GM19467 (cell line): ENCODE measurements at regions not wholly inside any gene's neighbourhood (a gene's known extent, or its start where the extent isn't known, plus 50 kb on each side); places are given as distances from the start of the nearest gene placed in this dataset.
"Not testable (repeated sequence)": the region's sequence is repeated elsewhere in the genome, so short reads cannot be mapped to it uniquely, and the experiment has no call there.

Source experiments
- ATAC-seq: cut with Tn5 transposase; IDR thresholded peaks from one replicate; pipeline ENCODE4 v1.9.1; 2021; ENCODE audit warnings: mild to moderate bottlenecking, moderate library complexity; ENCODE audit not compliant: unreplicated experiment

DNA sequence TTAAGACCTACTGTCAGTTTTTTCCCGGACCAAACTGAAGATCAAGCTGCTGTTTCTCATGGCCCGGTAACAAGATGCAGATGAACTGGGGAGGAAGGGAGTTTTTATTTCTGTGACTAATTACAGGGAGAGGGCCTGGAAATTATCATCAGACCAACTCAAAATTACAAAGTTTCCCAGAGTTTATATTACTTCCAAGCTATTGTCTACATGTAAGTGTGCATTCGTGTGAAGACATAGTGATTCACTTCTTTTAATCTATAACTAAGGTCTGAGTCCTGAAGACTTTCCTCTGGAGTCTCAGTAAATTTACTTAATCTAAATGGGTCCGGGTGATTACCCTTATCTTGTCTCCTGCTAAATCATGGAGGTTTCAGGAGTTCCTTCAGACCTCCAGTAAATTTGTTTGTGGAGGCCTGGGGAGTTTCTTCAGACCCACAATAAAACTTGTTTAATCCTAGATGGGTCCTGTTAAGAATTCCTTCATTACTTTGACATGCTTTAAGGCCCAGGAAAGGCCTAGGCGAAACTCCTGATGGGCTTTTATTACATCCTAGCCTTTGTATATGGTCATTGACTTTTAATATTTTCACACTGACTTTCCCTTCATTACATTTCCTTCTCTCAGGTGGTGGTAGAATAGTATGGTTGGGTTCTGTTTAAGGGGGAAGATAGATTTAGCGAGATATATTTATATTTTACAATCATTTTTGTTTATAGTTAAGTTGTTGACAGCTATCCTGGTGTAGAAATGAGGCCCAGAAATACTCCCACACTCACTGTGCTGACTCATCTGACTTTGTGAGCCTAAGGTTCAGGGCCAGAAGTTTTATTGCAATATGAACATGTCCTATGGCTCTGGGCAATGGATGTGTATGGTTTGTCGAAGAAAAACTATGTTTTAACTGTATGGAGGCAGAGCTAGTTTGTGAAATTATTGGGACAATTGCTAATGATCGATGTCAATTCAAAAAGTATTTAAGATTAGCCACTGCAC, 627.0 kb upstream of the FBXO33 start:
- ATAC-seq, result no peak

DNA sequence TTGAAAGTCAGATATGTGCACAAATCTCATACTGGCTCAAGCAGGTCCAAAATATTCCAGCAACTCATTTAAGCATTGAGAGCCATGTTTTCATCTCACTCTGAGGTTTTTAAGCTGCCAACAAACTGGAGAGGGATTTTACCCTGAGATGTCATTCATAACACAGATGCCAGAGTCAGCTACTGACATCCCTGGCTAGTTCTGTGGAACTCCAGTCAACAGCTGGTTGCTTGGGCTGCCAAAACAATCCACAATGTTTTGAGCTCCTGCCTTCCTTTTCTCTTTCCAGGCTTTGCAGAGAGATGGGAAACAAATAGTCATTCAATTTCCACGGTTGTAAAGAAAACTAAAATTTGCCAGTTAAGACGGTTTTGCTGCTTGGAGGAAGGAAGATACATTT, 621.2 kb upstream of the FBXO33 start:
- ATAC-seq, result no peak

DNA sequence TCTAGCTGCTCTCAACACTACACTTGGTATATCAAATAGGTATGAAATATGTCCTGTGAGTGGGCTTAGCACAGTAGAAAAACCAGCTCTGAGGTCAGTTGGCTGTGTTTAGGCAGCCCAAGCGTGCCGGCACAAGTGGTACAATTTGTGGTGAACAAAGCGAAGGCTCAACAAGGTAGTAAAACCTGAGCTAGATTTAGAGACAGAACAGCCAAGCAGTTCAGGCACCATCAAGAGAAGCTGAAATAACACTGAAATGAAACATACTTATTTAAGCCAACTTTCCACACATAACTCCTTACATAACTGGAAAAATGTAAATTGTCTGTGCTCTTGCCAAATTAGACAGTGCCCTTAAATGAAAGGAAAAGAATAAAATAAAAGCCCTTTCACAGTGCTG, 596.8 kb upstream of the FBXO33 start:
- ATAC-seq, result no peak

DNA sequence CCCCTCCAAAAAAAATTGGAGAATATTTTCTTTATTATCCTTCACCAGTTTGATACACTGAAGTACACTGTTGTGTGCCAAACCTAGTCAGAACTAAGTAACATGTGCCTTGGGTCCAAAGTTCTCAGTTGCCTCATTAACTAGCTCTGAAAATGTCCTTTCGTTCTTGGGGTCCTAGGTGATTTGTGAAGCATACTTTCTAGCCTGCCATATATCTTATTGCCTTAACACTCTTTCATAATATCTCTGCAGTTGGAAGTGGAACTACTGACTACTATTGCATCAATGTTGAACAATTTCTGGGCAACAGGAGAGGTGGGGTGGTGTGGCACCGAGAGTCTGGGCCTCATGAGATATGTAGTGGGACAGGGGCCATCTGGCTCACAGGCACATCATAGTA, 592.9 kb upstream of the FBXO33 start:
- no peak for ATAC-seq

DNA sequence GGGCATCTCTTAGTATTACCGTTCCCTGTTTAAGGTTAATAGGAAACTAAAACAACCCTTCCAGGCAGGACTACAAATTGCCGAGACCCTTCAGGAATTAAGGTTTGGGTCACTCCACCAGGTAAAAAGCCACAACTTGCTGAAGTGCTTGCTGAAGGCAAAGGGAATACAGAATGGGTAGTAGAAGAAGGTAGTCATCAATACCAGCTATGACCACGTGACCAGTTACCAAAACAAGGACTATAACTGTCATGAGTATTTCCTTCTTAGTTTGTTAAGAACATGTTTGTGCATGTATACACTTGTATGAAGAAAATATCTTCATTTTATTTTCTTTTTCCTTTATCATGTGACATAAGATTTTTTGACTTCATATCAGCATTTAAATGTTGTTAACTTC, 578.7 kb upstream of the FBXO33 start:
- no peak for ATAC-seq

DNA sequence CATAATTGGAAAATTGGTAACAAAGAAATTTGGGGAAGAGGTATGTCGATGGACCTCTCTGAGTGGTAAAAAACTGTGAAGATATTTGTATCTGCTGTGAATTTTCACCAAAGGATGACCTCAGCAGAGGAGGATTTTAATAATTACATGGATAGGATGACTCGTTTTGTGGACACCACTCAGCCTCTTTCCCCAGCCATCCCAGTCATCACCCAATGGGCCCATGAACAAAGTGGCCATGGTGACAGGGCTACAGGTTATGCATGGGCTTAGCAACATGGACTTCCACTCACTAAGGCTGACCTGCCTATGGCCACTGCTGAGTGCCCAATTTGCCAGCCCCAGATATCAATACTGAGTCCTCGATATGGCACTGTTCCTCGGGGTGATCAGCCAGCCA, 577.5 kb upstream of the FBXO33 start:
- ATAC-seq, result no peak

DNA sequence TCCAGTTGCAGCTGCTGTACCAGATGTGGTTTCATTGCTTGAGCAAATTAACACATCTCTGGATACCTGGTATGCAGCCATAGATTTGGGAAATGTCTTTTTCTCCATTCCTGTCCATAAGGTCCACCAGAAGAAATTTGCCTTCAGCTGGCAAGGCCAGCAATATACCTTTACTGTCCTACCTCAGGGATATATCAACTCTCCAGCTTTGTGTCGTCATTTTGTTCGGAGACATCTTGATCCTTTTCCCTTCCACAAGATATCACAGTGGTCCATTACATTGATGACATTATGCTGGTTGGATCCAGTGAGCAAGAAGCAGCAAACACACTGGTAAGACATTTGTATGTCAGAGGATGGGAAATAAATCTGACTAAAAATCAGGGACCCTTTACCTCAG, 576.1 kb upstream of the FBXO33 start:
- ATAC-seq, result not testable (repeated sequence)

DNA sequence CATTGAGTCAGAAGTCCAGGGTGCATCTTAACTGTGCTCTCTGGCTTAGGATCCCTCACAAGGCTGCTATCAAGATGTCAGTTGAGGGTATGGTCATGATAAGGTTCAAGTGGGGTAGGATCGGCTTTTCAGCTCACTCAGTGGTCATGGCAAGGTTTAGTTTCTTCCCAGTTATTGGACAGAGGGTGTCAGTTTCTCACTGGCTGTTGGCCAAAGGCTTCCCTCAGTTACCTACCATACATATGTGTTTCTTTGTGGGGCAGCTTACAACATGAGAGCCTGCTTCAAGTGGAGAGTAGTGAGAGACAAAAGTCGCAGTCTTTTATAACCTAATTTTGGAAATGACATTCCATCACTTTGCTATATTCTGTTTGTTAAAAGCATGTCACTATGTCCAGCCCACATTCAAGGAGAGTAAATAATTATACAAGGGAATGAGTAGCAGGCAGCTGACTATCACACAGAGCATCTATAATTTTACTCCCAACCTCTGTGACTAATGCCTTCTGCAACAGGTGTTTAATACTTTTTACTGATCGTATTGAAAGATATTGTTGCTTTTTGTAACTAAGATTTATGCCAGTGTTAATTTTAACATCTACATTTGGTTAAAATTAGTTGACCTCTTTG, 572.8 kb upstream of the FBXO33 start:
- ATAC-seq, result no peak

DNA sequence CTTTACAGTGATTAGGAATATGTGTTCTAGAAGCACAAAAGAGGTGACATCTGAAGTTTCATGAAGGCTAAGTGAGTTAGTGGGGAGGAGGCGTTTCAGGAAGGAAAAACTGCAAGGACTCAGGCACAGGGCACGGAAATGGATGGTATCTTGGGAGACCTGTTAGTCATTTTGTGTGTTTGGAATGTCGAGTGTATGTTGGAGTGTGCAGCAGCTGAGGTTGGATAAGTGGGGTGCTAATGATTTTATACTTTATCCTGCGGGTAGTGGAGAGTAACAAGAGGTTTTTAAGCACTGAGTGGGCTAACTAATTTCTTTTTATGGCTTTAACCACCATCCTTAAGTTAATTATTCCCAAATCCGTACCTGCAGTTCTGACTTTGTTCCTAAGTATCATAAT, 571.5 kb upstream of the FBXO33 start:
- ATAC-seq, result no peak

DNA sequence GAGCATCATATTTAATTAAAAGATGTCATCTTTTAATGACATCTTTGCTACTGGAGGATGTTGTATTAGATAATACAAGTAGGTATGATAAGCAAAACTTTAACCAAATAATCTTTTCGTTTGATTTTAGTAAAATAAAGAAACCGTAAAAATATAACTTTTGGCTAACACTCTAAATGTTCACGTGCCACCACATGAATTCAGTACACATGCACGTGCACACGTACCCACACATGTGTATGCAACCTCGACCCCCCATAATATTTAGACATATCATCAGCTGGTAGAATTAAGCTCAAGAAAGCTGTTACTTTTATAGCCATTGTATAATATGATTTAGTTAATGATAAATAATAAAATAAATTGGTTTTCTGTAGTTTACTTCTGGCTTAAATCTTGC, 566.6 kb upstream of the FBXO33 start:
- no peak for ATAC-seq

DNA sequence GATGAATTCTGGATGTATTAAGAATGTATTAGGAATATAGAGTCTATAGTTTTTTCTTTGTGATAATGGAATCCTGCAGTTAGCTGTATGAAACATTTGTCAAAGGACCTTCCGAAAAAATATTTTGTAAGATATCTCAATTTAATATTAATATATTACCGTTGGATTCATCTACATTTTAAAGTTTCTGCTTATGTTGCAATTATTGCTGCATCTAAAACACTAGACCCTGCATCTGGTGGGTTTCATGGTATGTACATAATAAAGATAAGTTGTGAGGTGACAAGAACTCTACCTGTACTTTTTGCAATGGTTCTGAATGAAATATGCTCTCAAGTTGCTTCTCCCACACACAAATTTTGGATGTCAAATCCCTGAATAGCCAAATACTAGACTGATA, 565.9 kb upstream of the FBXO33 start:
- ATAC-seq, result no peak

DNA sequence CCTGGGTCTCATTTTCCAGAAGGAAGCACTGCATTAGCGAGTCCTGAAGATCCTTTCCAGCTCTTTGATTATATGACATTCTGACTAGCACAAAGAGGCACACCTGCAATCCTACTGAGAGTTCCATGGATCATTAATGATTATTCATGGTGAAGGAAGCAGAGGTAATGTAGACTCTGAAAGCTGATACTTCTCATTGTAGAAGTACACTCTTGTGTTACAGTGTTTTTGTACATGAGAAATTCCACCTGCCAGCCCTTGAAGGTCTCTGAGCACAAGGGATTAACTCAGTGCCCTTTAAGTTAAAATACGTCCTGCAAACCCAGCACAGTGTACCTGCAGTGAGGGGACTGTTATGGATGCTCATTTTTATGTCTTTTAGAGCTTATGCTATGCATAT, 558.8 kb upstream of the FBXO33 start:
- ATAC-seq, result no peak

DNA sequence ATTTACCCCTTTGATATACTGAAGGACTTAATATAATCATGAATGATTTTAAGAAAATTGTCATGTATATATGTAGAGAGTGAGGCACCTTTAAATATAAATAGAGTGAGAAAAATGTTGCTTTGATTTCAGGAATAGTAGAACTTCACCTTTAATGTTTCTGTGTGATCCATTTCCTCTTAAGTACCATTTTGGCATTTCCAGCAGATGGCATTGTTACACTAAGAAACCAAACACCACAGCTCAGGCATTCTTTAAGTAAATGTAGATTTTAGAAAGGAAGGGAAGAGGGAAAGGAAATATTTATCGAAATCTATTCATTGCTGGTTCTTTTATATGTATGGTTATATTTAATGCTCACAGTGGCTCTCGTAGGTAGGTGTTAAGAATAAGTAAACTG, 556.7 kb upstream of the FBXO33 start:
- ATAC-seq, result no peak

DNA sequence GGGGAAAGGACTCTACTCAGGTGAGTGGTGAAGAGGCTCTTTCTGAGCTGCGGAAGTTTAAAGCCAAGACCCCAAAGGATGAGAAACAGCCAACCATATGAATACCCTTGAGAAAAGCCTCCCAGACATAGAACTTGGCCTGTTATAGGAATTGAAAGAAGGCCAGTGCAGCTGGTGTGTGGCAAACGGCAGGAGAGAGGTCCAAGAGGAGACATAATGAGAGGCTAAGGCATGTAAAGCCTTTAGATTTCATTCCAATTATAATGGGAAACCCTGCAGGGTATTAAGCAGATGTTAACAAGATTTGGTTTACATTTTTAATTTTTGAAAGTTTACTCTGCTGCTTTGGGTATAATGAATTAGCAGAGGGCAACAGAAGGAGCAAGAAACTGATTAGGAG, 552.1 kb upstream of the FBXO33 start:
- no peak for ATAC-seq

DNA sequence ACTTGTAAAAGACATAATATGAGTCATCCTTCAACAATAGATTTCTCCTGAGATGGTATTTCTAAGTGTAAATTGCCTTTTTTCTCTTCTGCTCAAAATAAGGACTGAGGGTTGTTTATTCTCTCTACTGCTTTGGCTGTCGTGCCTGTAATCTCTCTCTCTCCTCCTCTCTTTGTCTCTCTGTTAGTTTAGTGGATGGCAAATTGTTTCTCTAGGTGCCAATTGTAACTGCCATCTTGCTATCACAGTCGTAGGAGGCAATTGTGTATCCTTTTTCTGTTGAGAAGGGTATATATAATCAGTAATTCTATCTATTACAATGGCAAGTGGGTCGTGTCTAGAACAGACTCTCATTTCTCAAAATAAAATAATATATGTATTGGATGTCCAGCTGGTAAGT, 545.0 kb upstream of the FBXO33 start:
- no peak for ATAC-seq

DNA sequence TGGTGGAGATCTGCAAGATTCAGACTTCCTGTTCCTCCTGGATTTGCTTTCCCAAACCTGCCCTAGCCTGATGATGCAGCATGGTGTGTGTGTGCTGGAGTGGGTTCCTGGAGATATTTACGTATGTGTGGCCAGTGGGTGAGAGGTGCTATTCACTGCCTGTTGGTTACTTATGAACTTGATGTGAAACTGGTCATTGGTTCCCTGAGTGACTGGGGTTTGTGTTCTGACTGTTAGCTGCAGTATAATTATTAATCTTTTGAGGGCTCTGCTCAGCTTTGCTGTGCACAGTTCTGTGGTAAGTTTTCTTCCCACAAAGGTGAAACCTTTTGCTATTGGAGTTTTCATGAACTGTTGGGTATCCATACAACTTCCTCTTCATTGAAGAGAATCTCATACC, 541.8 kb upstream of the FBXO33 start:
- ATAC-seq, result peak; percentile 99

DNA sequence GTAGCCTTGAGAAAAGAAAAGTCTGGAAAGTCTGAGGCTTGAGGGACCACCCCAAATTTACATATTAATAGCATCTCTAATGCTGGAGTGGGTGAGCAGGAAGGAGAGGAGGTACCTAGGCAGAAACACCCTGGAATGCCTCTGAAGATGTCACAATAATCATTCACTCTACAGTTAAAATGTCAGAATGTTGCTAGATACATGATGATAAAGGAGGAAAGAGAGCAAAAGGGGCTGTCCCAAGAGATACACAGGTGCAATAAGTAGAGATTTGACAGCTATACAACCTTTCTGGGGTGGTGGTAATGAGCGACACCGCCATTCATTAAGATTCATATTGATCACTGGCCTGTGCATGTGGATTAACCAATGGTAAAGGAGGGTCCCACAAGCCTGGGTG, 540.5 kb upstream of the FBXO33 start:
- no peak for ATAC-seq

DNA sequence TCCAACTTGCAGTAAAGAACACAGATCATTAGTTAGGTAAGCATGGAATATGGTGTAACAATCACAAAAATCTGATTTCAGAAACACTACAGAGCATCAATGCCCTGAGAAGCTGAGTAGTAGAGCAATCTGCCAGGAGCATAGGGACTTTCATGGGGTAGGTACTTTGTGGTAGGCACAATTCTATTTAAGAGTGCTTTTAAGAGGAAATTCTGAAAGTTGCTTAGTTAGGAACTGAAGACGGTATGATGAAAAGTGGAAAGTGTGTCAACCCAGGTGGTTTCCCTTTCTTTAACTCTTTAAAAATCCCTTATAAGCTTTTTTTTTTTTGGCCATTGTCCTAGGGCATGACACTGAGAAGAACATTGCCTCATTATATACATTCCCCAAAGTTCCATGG, 535.7 kb upstream of the FBXO33 start:
- no peak for ATAC-seq

DNA sequence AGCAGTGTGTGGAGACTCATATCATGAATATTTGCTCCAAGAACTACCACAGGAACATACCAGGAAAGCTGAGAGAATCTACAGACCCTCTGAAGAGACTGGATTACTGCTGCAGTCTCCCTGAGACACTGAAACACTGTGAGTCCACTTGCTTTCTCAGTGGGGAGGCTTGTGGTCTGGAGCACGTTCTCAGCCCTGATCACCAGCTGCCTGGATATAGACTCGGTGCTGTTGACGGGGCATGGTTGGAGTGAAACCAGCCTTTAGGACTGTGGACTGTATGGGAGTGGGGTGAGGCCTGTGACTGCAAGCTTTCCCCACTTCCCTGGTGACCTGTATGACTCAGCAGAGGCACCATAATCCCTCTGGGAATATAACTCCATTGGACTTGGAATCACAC, 525.8 kb upstream of the FBXO33 start:
- peak; percentile 63 for ATAC-seq

DNA sequence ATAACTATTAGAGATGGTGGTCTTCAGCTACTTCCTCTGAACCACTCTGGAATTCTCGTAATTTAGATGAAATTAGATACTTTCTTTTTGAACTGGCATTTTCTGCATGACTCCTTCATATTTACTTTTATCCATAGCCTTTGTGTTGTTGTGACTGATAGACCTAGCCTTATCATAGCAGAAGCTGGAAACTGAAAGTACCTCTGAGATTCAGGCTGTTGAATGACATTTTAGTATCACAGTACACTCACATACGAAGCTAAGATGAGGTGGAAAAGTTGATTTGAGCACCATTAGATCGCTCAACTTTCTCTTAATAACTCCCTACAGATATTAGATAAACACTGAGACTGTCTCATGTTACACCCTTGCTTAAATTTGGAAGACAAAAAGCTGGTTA, 525.1 kb upstream of the FBXO33 start:
- peak; percentile 83 for ATAC-seq

DNA sequence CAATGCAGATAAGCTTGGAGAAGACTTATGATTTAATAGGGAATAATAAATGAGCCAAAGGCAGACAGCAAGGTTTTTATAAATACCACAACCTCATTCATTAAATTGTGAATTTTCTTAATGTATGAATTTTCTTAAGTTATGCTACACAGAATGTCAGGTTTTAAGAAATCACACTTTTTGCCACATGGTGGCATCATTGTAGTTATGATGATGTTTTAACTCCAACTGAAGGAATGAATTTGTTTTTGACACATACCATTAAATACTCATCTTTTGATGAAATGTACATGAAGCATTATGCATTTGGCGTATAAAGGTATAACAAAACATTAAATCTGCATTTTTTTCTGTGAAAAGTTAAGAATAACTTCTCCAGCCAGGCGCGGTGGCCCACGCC, 524.1 kb upstream of the FBXO33 start:
- ATAC-seq, result no peak

DNA sequence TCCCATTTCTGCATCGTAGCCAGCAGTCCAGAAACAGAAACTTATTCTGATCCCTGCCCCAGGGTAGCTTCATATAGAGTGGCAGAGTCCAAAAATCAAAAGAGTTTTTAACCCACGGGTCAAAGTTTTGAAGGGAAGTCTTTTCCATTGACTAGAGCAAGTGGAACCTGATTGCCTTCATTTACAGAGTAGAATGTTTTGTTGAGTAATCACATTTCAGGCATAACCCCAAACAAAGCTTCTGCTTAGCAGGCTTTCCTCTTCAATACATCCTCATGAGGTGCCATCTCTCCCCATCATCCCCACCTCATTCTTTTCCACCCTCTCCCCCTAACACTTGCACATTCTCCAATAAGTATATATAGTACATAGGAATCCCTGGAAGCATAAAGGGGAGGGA, 516.0 kb upstream of the FBXO33 start:
- ATAC-seq, result no peak
